Epithelial cell of proximal tubule (primary cell): ENCODE measurements at regions not wholly inside any gene's neighbourhood (a gene's known extent, or its start where the extent isn't known, plus 50 kb on each side); places are given as distances from the start of the nearest gene placed in this dataset.

Source experiments
- DNase-seq: peaks from one replicate; pipeline ENCODE4 v3.0.0-alpha.2; 2011; ENCODE audit warnings: low read depth
- H3K4me3 ChIP-seq: 2 replicates; pipeline ENCODE4 v1.5.1; 2011; ENCODE audit warnings: low read depth, mild to moderate bottlenecking, low read length
- TF ChIP-seq, protein P1 (sequence below): conservative IDR thresholded peaks from 2 replicates; pipeline ENCODE4 v1.5.1; 2012; ENCODE audit warnings: low read depth, mild to moderate bottlenecking, low read length

DNA sequence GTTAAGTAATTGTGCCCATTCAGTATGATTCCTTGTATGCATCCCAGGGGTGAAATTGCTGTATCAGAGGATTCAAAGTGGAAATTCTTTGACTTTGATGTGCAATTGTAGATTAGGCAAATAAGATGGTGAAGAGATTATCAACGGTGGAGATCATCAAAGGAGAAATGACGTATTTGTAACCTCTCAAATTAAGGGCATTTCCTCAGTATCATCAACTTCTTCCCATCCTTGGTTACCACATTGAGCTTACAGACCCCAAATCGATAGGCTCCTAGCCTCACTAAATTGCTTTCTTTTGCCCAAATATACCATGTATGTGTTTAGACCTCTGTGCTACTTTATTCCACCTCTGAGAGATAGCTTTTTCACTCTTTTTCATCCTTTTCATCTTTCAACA is 213.1 kb upstream of the ZFP64 start:
- DNase-seq = no peak
- H3K4me3 ChIP-seq = no peak overlapping the region
- TF ChIP-seq, protein P1, sequence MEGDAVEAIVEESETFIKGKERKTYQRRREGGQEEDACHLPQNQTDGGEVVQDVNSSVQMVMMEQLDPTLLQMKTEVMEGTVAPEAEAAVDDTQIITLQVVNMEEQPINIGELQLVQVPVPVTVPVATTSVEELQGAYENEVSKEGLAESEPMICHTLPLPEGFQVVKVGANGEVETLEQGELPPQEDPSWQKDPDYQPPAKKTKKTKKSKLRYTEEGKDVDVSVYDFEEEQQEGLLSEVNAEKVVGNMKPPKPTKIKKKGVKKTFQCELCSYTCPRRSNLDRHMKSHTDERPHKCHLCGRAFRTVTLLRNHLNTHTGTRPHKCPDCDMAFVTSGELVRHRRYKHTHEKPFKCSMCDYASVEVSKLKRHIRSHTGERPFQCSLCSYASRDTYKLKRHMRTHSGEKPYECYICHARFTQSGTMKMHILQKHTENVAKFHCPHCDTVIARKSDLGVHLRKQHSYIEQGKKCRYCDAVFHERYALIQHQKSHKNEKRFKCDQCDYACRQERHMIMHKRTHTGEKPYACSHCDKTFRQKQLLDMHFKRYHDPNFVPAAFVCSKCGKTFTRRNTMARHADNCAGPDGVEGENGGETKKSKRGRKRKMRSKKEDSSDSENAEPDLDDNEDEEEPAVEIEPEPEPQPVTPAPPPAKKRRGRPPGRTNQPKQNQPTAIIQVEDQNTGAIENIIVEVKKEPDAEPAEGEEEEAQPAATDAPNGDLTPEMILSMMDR = no peak

DNA sequence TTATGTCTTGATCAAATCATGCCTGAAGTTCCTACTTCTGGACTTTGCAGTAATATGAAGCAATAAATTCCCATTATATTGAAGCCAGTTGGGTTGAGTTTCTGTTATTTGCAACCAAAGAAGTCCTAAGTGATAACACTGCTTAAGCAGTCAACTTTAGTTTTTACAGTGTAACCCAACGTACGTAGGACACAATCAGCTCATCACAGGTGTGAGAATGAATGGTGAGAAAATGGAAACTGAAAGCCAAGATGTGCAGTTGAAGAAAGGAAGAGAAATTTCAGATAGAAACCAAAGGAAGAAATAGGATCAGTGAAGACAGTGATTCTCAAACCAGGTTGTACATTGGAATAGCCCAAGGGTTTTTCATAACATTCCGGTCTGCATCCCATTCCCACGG is 211.4 kb upstream of the ZFP64 start:
- DNase-seq = no peak
- H3K4me3 ChIP-seq = no peak overlapping the region
- TF ChIP-seq, protein P1 = no peak

DNA sequence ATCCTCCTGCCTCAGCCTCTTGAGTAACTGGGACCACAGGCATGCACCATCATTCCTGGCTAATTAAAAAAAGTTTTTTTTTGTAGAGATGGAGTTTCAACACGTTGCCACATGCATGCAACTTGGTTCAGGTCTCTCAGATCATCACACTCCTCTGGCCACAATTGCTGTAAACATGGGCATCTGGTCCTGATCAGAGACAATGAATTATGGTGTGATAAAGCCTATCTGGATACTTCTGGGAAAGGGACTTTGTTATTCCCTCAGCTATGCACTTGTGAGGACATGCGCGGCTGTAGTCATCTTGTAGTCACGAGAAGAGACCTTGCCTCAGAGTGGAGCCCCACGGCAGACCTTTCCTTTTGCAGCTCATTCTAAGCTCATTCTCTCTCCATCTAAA is 210.9 kb upstream of the ZFP64 start:
- no peak overlapping the region for H3K4me3 ChIP-seq
- TF ChIP-seq, protein P1 = no peak
- DNase-seq = no peak

DNA sequence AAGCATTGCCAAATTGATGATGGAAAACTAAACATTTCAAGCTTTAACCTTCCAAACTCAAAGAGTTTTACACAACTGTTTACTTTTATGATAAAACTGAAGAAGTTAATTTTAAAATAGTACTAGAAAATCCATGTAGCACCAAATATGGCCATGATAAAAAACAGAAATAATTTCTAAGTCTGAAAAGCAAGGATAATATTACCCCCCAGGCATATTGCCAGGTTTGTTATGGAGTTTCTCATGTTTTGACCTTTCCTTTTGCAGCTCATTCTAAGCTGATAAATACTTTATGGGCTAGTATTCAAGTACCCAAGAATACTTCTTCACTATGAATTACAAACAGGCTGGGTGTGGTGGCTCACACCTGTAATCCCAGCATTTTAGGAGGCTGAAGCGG is 209.9 kb upstream of the ZFP64 start:
- TF ChIP-seq, protein P1 = no peak
- DNase-seq = no peak
- H3K4me3 ChIP-seq = no peak overlapping the region

DNA sequence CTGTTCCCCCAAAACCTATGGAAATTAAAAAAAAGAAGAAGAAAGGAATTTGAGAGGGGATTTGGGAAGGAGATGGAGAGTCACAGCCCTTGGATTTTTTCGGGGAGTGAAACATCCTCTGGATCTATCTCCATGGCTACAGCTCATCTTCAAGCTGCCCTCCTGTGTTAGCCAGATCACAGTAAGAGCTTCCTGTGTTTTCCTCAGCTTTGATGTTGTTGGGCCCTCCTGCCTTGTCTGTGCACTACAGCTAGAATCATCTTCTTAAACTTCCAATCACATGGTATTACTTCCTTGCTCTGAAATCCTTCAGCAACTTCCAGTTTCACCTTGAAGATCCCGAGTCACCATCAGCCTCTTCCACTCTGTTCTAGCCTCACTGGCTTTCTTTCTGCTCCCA is 207.8 kb upstream of the ZFP64 start:
- TF ChIP-seq, protein P1 = no peak
- no peak for DNase-seq
- no peak overlapping the region for H3K4me3 ChIP-seq

DNA sequence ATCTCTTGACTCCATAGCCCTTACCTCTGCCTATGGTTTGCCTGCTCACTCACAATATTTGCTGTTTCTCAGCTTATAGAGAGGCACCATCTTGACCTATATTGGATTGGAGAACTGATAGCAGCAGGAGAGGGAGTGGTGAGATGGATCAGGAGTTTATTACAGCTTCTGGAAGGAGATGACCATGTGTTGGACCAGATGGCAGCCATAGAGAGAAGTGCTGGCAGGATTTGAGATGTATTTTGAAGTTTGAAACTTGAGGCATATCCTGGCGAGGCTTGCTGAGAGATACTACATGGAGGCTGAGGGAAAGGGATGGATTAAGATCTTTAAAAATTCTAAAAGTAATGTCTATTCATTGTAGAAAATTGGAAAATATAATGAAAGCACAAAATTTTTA is 198.0 kb upstream of the ZFP64 start:
- TF ChIP-seq, protein P1 = no peak
- no peak overlapping the region for H3K4me3 ChIP-seq
- no peak for DNase-seq

DNA sequence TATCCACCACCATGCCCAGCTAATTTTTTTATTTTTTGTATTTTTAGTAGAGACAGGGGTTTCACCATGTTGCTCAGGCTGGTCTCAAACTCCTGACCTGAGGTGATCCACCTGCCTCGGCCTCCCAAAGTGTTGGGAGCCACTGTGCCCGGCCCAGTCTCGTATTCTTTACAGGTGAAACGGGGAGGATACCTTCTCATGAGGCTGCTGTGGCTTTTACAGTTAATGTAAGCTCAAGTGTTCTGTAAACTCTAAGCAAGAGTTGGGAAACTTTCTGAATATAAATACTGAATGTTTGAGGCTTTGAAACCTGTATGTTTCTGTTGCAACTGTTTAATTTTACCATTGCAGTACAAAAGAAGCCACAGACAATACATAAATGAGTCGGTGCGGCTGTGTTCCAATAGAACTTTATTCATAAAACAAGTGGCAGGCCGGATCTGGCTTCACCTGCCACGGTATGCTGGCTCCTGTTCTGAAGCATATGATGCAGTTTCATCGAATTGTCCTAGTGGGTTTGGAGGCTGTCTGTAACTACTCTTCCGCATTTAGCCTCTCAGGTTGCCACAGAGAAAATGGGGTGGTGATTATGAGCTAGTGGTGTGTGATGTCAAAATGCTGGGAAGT is 192.5 kb upstream of the ZFP64 start:
- TF ChIP-seq, protein P1 = no peak
- no peak overlapping the region for H3K4me3 ChIP-seq
- no peak for DNase-seq
